ENCODE measurements at regions not wholly inside any gene's neighbourhood (a gene's known extent, or its start where the extent isn't known, plus 50 kb on each side); places are given as distances from the start of the nearest gene placed in this dataset.

- DNase-seq: no peak
These were observed 1132.4 kb upstream of the CDH2 start for GRCh38 chr18:29309366-29309765.

- DNase-seq: no peak
These were observed 1131.1 kb upstream of the CDH2 start for GRCh38 chr18:29307982-29308381.

GRCh38 chr18:29307231-29307630 is 1130.3 kb upstream of the CDH2 start:
- no peak for DNase-seq

- no peak for DNase-seq
These were observed 1128.6 kb upstream of the CDH2 start for GRCh38 chr18:29305516-29305915.

GRCh38 chr18:29301048-29301447 is 1124.1 kb upstream of the CDH2 start:
- no peak for DNase-seq

- DNase-seq: no peak
These were observed 1108.5 kb upstream of the CDH2 start for GRCh38 chr18:29285471-29285870.

- DNase-seq: no peak
These were observed 1094.6 kb upstream of the CDH2 start for GRCh38 chr18:29271501-29271900.

GRCh38 chr18:29259838-29260237 is 1082.9 kb upstream of the CDH2 start:
- no peak for DNase-seq

- DNase-seq: no peak
These were observed 1077.2 kb upstream of the CDH2 start for GRCh38 chr18:29254123-29254522.

- DNase-seq: no peak
These were observed 1074.8 kb upstream of the CDH2 start for GRCh38 chr18:29251681-29252080.

GRCh38 chr18:29250843-29251242 is 1073.9 kb upstream of the CDH2 start:
- DNase-seq: no peak

GRCh38 chr18:29250259-29250658 is 1073.3 kb upstream of the CDH2 start:
- DNase-seq: no peak

- DNase-seq: no peak
These were observed 1071.9 kb upstream of the CDH2 start for GRCh38 chr18:29248805-29249204.

- DNase-seq: no peak
These were observed 1064.3 kb upstream of the CDH2 start for GRCh38 chr18:29241199-29241598.

GRCh38 chr18:29234751-29235150 is 1057.8 kb upstream of the CDH2 start:
- no peak for DNase-seq

GRCh38 chr18:29226213-29226612 is 1049.3 kb upstream of the CDH2 start:
- no peak for DNase-seq

GRCh38 chr18:29225351-29225750 is 1048.4 kb upstream of the CDH2 start:
- no peak for DNase-seq

- DNase-seq: no peak
These were observed 1041.2 kb upstream of the CDH2 start for GRCh38 chr18:29218091-29218490.

GRCh38 chr18:29217124-29217915 is 1040.4 kb upstream of the CDH2 start:
- DNase-seq: no peak

GRCh38 chr18:29198834-29199233 is 1021.9 kb upstream of the CDH2 start:
- no peak for DNase-seq

- DNase-seq: no peak
These were observed 1019.4 kb upstream of the CDH2 start for GRCh38 chr18:29196307-29196706.

GRCh38 chr18:29191263-29191662 is 1014.3 kb upstream of the CDH2 start:
- DNase-seq: no peak

GRCh38 chr18:29188760-29189159 is 1011.8 kb upstream of the CDH2 start:
- DNase-seq: no peak

- no peak for DNase-seq
These were observed 1008.9 kb upstream of the CDH2 start for GRCh38 chr18:29185801-29186200.

- DNase-seq: no peak
These were observed 1007.7 kb upstream of the CDH2 start for GRCh38 chr18:29184654-29185053.

Data from activated gamma-delta T cell treated with Interleukin-2 at 50 U/mL for 16 hours (primary cell).